CD14-positive monocyte (primary cell): ENCODE measurements at regions not wholly inside any gene's neighbourhood (a gene's known extent, or its start where the extent isn't known, plus 50 kb on each side); places are given as distances from the start of the nearest gene placed in this dataset.

Experiments
- DNase-seq, 3 donors: peaks; one replicate each; pipeline ENCODE4 v3.0.0-alpha.2; 2011 to 2022
- H2AFZ ChIP-seq: 2 replicates; pipeline ENCODE4 v1.6.0; 2012; ENCODE audit warnings: mild to moderate bottlenecking, low read depth, low read length, inconsistent platforms; ENCODE audit not compliant: insufficient read depth, poor library complexity, severe bottlenecking
- H3K27ac ChIP-seq, 2 donors: 1 replicate in 1 of 2; 2 replicates in 1 of 2; pipeline ENCODE4 v1.5.1; 2012 to 2013; ENCODE audit warnings: low read length in 2 of 2, control low read depth in 1 of 2, inconsistent platforms in 1 of 2, low read depth in 1 of 2, mild to moderate bottlenecking in 1 of 2
- H3K27me3 ChIP-seq, 2 donors: one replicate each; pipeline versions ENCODE4 v1.6.0 to v1.6.1; 2011 to 2013; ENCODE audit warnings: low read length in 2 of 2; ENCODE audit not compliant: control insufficient read depth in 2 of 2, insufficient read depth in 2 of 2
- H3K36me3 ChIP-seq, 2 donors: replicated peaks in 1 of 2; 1 replicate in 1 of 2; 2 replicates in 1 of 2; pipeline versions ENCODE4 v1.5.1 to v1.6.1; 2012 to 2013; ENCODE audit warnings: low read length in 2 of 2, control low read depth in 1 of 2, inconsistent platforms in 1 of 2, mild to moderate bottlenecking in 1 of 2; ENCODE audit not compliant: insufficient read depth in 2 of 2, control insufficient read depth in 1 of 2
- H3K4me1 ChIP-seq, 2 donors: 1 replicate in 1 of 2; 2 replicates in 1 of 2; pipeline versions ENCODE4 v1.5.1 to v1.6.1; 2012 to 2013; ENCODE audit warnings: low read length in 2 of 2, control low read depth in 1 of 2, inconsistent platforms in 1 of 2, mild to moderate bottlenecking in 1 of 2, moderate library complexity in 1 of 2; ENCODE audit not compliant: insufficient read depth in 2 of 2, control insufficient read depth in 1 of 2
- H3K4me2 ChIP-seq: replicated peaks from 2 replicates; pipeline ENCODE3; 2012; ENCODE audit warnings: low read length, moderate library complexity, mild to moderate bottlenecking; ENCODE audit not compliant: poor library complexity, severe bottlenecking; ENCODE audit errors: extremely low read depth
- H3K4me3 ChIP-seq, 3 experiments: fragments of 200-600 bp in 1 of 3; sonication (generic) in 1 of 3; replicated peaks in 1 of 3; 1 replicate in 2 of 3; 2 replicates in 1 of 3; pipeline ENCODE4 v1.5.1; 2011 to 2013; ENCODE audit warnings: low read length in 3 of 3, mild to moderate bottlenecking in 3 of 3, control low read depth in 2 of 3, low read depth in 2 of 3, inconsistent platforms in 1 of 3, moderate library complexity in 1 of 3
- H3K79me2 ChIP-seq: 2 replicates; pipeline ENCODE4 v1.6.0; 2012; ENCODE audit warnings: mild to moderate bottlenecking, control low read depth, inconsistent platforms, low read length, moderate library complexity; ENCODE audit not compliant: insufficient read depth
- H3K9ac ChIP-seq: 2 replicates; pipeline ENCODE4 v1.6.0; 2017; ENCODE audit warnings: low read length, mild to moderate bottlenecking; ENCODE audit not compliant: insufficient read depth, poor library complexity, severe bottlenecking
- H3K9me3 ChIP-seq, 2 donors: replicated peaks in 1 of 2; 1 replicate in 1 of 2; 2 replicates in 1 of 2; pipeline versions ENCODE4 v1.5.1 to v1.6.1; 2012 to 2013; ENCODE audit warnings: low read length in 2 of 2, control low read depth in 1 of 2; ENCODE audit not compliant: control insufficient read depth in 1 of 2, insufficient read depth in 1 of 2
- H4K20me1 ChIP-seq: 2 replicates; pipeline ENCODE4 v1.6.0; 2012; ENCODE audit warnings: mild to moderate bottlenecking, low read length, control low read depth, moderate library complexity; ENCODE audit not compliant: insufficient read depth
- H3K27ac Mint-ChIP-seq, 7 donors: one replicate each; pipeline ENCODE4 v1.8.0; 2020; ENCODE audit warnings: mild to moderate bottlenecking in 7 of 7, mixed read lengths in 7 of 7, moderate library complexity in 6 of 7, inconsistent platforms in 2 of 7
- H3K27me3 Mint-ChIP-seq, 3 donors: one replicate each; pipeline ENCODE4 v1.8.0; 2021 to 2022; ENCODE audit warnings: low read depth in 3 of 3, mild to moderate bottlenecking in 3 of 3, mixed read lengths in 3 of 3, moderate library complexity in 3 of 3, inconsistent platforms in 1 of 3
- H3K36me3 Mint-ChIP-seq, 2 donors: one replicate each; pipeline ENCODE4 v1.8.0; 2020; ENCODE audit warnings: mixed read lengths in 2 of 2, inconsistent platforms in 1 of 2, mild to moderate bottlenecking in 1 of 2
- H3K4me1 Mint-ChIP-seq: one replicate; pipeline ENCODE4 v1.8.0; 2020; ENCODE audit warnings: mild to moderate bottlenecking, mixed read lengths
- H3K4me3 Mint-ChIP-seq, 2 donors: one replicate each; pipeline ENCODE4 v1.8.0; 2020; ENCODE audit warnings: mild to moderate bottlenecking in 2 of 2, mixed read lengths in 2 of 2, moderate library complexity in 1 of 2
- H3K9me3 Mint-ChIP-seq, 7 donors: one replicate each; pipeline ENCODE4 v1.8.0; 2020 to 2022; ENCODE audit warnings: mixed read lengths in 7 of 7, mild to moderate bottlenecking in 6 of 7, moderate library complexity in 6 of 7, inconsistent platforms in 2 of 7
- CTCF ChIP-seq: fragments of 200-600 bp; IDR thresholded peaks from one replicate; pipeline ENCODE4 v1.8.0; 2022; ENCODE audit warnings: antibody characterized with exemption, mild to moderate bottlenecking
- WGBS: methylation state at CpG from one replicate; pipeline ENCODE4 v1.1.5; 2013; ENCODE audit warnings: missing lambda C conversion rate; ENCODE audit not compliant: insufficient coverage; 5-methylcytosine and 5-hydroxymethylcytosine counted together
- intact Hi-C, 2 donors: fragments of 100-400 bp; cut with micrococcal nuclease; formaldehyde crosslinking; loops; one replicate each; pipeline versions ENCODE4 v1.15.0 to v1.15.1; 2023

GRCh38 chr3:99429502-99429901 is 208.9 kb upstream of the COL8A1 start:
- Histone ChIP-seq H3K9me3 (no peaks in the 10 kb centered on the region), H3K27me3 (no peaks in the 10 kb centered on the region), H3K9ac (no peak overlapping the region), H3K4me3 (no peak overlapping the region), H3K27ac (no peak overlapping the region), H3K4me1 (no peaks in the 10 kb centered on the region), H3K79me2 (no peaks in the 10 kb centered on the region), H4K20me1 (no peaks in the 10 kb centered on the region), H2AFZ (no peak overlapping the region), H3K4me2 (no peak overlapping the region), H3K36me3 (no peaks in the 10 kb centered on the region)
- H3K9me3 Mint-ChIP-seq, result peaks cover 0 to 4% (median 0%) of the 10 kb centered on the region in 7 donors
- no peak for DNase-seq
- H3K4me1 Mint-ChIP-seq, result no peaks in the 10 kb centered on the region
- H3K4me3 Mint-ChIP-seq, result no peak overlapping the region
- peaks cover 0 to 1% (median 0%) of the 10 kb centered on the region in 3 donors for H3K27me3 Mint-ChIP-seq
- TF ChIP-seq CTCF, result no peak
- intact Hi-C loops, result no loop called here
- 80% methylated on average over 1 of the region's 2 CpGs for WGBS
- no peaks in the 10 kb centered on the region for H3K36me3 Mint-ChIP-seq
- no peak overlapping the region for H3K27ac Mint-ChIP-seq

- Histone ChIP-seq H3K79me2 (no peaks in the 10 kb centered on the region), H3K36me3 (no peaks in the 10 kb centered on the region), H3K27ac (no peak overlapping the region), H3K4me2 (no peak overlapping the region), H3K27me3 (no peaks in the 10 kb centered on the region), H4K20me1 (no peaks in the 10 kb centered on the region), H3K9ac (no peak overlapping the region), H3K4me3 (no peak overlapping the region), H2AFZ (no peak overlapping the region), H3K4me1 (no peaks in the 10 kb centered on the region), H3K9me3 (no peaks in the 10 kb centered on the region)
- Mint-ChIP-seq H3K4me1 (no peaks in the 10 kb centered on the region), H3K9me3 (peaks cover 0 to 3% (median 0%) of the 10 kb centered on the region in 7 donors), H3K36me3 (no peaks in the 10 kb centered on the region), H3K27me3 (peaks cover 0 to 1% (median 0%) of the 10 kb centered on the region in 3 donors), H3K4me3 (no peak overlapping the region), H3K27ac (no peak overlapping the region)
- no peak for DNase-seq
- TF ChIP-seq CTCF, result no peak
- no CpG with 5 or more reads among the region's 2 CpGs for WGBS
- intact Hi-C loops, result no loop called here
These were observed 212.5 kb upstream of the COL8A1 start for GRCh38 chr3:99425930-99426329.
